ENCODE measurements at regions not wholly inside any gene's neighbourhood (a gene's known extent, or its start where the extent isn't known, plus 50 kb on each side); places are given as distances from the start of the nearest gene placed in this dataset.
"Not testable (repeated sequence)": the region's sequence is repeated elsewhere in the genome, so short reads cannot be mapped to it uniquely, and the experiment has no call there.

DNA sequence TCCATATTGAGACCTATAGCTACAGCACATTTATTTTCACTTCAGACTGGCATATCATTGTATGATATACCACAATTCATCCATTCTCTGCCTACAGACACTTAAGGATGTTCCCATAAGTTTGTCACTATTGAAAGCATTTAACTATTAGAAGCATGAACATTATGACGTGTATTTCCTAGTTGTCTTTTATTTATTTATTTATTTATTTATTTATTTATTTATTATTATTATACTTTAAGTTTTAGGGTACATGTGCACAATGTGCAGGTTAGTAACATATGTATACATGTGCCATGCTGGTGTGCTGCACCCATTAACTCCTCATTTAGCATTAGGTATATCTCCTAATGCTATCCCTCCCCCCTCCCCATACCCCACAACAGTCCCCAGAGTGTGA is 448.0 kb downstream of the TMEM232 start:
- DNase-seq (ENCODE audit: low read depth in 2 of 2, low spot score in 1 of 2), result not testable (repeated sequence)

DNA sequence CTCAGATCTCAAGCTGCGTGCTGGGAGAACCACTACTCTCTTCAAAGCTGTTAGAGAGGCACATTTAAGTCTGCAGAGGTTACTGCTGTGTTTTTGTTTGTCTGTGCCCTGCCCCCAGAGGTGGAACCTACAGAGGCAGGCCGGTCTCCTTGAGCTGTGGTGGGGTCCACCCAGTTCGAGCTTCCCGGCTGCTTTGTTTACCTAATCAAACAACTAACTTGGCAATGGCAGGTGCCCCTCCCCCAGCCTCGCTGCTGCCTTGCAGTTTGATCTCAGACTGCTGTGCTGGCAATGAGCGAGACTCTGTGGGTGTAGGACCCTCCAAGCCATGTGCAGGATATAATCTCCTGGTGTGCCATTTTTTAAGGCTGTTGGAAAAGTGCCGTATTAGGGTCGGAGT is 442.4 kb downstream of the TMEM232 start:
- DNase-seq (ENCODE audit: low read depth in 2 of 2, low spot score in 1 of 2), result not testable (repeated sequence)

DNA sequence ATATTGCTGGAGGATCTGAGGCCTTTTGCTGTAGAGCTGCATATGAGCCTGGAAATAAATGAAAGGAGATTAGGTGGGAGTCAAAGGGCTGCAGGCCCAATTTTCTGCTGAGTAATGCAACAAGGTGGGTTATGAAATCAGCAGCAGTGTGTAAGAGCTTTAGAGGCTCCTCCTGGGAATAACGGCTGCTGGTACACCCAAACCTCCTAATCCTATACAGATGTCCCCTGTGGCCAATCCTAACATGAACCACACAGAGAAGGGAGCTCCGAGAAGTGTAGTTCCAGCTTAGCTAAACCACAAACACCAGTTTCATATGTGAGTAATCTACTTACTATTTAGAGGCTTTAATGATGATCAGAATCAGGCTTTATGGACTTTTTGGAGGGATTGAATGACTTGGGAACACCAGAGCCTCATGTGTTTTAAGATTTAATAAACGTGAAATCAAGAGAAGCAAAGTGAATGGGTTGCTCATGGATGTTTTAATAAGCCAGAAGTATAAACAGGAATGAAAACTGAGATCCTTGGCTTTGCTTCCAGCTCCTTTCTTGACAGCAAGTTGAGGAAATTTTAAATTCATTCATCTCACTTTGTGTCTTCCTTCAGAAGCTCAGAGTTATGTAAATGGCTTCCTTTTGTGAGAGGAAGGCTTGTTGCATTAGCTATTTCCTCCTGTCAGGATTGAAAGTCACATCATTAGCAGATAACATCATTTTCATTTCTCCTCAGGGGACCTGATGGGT is 437.5 kb downstream of the TMEM232 start:
- no peak for DNase-seq (ENCODE audit: low read depth in 2 of 2, low spot score in 1 of 2)

DNA sequence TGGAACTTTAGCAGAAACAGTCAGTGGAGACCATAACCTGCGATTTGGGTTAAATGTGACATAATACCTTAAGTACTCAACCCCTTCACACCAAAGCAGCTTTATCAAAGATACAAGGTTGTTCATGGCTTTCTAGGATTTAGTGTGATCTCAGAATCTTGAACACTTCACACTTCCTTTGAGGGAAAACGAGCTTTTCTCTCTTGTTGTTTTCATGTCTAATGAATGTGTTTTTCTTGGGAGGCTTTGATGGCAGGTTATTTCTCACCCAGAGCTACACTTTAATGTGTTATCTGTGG is 437.0 kb downstream of the TMEM232 start:
- DNase-seq (ENCODE audit: low read depth in 2 of 2, low spot score in 1 of 2), result no peak

DNA sequence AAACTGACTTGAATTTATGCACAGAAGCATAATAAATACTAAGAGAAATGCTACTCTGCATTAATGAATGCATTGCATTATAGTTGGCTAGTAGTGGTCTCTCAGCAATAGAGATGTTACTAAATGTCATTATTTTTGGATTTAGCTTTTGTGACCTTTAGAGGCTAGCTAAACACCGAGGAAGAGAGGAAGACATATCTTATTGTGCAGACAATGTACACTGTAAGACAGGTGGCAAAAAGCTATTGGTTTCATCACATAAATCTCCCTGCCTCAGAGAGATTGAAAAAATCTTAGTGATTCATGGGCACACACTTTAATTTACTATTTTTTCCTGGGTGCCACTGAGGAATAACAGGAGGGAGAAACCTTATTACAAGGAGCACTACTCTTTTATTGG is 435.9 kb downstream of the TMEM232 start:
- no peak for DNase-seq (ENCODE audit: low read depth in 2 of 2, low spot score in 1 of 2)

DNA sequence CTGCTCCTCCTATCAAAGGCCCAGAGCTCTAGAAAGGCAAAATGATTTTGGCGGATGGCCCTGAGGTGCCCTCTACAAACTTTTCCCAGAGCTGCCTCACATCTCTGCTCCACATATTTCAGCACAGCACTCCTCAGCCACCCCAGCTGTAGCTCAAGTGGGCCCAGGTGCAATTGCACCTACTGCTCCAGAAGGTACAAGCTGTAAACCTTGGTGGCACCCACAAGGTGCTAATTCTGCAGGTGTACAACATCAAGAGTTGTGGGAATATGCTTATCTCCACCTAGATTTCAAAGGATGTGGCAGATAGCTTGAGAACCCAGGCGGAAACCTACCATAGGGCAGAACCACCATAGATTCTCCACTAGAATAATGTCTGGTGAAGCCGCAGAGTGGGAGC is 432.2 kb downstream of the TMEM232 start:
- DNase-seq (ENCODE audit: low read depth in 2 of 2, low spot score in 1 of 2), result no peak

DNA sequence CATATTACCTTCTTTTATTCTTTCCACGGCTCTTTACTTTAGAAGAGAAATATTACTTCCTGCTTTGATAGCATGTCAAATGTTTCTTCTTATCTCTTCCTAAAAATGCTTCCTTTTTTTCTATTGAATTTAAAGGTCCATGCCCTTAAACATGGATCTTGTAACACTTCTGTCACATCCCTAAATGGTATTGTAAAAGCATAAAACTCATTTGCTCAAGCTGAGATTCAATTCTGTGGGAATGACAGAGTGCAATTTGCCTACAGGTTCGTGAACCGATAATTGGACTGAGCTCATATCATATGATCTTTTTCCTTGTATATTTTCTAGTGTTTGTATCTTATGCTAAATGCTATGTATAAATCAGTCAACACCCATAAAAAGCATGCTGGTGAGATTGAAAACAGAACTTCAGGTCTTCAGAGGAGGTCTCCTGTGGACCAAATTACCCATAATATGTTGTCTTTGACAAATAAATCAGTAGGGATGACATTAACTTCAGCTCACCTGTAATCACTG is 429.3 kb downstream of the TMEM232 start:
- DNase-seq (ENCODE audit: low read depth in 2 of 2, low spot score in 1 of 2), result no peak

DNA sequence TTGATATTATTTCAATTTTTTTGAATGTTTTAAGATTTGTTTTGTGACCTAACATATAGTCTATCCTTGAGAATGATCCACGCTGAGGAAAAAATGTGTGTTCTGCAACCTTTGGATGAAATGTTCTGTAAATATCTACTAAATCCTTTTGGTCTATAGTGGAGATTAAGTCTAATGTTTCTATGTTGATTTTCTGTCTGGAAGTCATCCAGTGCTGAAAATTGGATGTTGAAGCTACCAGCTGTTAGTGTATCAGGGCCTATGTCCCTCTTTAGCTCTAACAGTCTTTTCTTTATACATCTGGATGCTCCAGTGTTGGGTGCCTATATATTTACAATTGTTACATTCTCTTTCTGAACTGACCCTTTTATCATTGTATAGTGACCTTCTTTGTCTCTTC is 422.3 kb downstream of the TMEM232 start:
- DNase-seq (ENCODE audit: low read depth in 2 of 2, low spot score in 1 of 2), result no peak

DNA sequence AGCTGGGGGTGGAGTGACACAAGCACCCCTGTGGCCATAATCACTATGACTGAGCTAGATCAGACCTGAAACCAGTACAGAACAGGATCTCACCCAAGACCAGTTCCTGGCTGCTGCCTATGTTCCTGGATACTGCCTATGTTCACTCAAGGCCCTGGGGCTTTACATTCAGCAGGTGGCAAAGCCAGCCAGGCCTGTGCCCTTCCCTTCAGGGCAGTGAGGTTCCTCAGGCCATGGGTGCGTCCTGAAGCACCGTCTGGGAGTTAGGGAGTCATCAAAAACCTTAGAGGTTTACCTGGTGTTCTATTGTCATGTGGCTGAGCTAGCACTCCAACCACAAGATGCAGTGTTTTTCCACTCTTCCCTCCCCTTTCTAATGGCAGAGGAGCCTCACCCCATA is 419.8 kb downstream of the TMEM232 start:
- no peak for DNase-seq (ENCODE audit: low read depth in 2 of 2, low spot score in 1 of 2)

DNA sequence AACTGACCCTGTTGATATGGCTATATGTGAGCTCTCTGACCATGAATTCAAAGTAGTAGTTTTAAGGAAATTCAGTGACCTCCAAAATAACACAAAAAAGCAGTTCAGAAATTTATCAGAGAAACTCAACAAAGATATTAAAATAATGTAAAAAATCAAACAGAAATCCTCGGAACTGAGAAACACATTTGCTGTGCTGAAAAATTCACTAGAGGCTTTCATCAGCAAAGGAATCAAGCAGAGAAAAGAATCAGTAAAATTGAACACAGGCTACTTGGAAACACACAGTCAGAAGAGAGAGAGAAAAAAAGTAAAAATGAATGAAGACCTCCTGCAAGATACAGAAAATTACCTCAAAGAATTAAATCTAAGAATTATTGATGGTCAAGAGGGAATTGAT is 417.2 kb downstream of the TMEM232 start:
- no peak for DNase-seq (ENCODE audit: low read depth in 2 of 2, low spot score in 1 of 2)

DNA sequence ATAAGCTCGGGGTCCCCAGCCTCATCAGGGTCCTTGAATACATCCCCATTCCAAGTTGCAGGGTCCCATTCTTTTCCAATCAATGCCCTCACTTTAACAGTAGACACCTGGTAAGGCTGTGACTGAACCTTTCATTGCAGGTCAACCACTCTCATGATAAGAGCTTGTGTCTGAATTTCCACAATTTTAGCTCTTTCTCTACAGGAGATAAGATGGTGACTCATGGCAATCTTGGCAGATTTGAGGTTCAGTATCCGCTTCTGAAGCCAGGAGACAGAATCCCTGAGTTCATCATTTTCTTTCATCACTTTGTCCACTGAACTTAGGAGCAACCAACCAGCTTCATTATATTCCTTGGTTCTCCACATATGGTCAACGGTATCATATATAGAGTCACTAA is 409.9 kb downstream of the TMEM232 start:
- DNase-seq (ENCODE audit: low read depth in 2 of 2, low spot score in 1 of 2), result not testable (repeated sequence)

DNA sequence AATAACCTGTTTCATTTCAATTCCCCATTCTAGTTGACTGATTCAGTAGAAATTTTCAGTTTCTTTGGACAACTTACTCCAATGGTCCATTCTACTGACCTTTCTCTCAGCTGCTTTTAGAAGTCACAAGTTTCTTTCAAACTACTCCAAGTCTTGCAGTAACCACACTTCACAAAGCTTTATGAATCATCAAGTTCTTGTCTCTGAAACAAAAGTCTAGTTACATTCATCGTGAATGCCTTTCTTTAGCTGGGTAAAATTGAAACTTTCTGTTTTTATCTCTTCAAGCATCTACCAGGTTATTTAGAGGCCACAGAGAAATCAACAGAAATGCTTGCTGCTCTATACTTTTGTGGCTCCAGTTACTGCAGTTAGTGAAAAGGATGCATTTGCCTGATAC is 405.4 kb downstream of the TMEM232 start:
- no peak for DNase-seq (ENCODE audit: low read depth in 2 of 2, low spot score in 1 of 2)

DNA sequence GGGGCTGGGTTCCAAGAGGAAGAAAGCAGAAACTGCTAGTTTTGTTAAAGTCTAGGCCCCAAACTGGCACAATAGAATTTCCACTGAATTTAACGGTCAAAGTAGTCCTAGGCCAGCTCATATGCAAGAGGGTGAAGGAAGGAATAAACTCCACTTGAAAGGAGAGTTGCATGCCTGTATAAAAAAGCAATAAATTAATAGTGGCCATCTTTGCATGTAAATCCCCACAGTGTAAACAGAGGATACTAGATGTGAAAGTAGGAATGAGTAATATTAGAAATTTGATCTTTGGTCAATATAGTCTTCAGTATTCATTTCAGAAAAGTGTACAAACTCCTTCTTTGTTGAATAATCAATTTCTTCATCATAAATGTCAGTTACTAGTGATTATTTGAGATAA is 403.1 kb downstream of the TMEM232 start:
- no peak for DNase-seq (ENCODE audit: low read depth in 2 of 2, low spot score in 1 of 2)

DNA sequence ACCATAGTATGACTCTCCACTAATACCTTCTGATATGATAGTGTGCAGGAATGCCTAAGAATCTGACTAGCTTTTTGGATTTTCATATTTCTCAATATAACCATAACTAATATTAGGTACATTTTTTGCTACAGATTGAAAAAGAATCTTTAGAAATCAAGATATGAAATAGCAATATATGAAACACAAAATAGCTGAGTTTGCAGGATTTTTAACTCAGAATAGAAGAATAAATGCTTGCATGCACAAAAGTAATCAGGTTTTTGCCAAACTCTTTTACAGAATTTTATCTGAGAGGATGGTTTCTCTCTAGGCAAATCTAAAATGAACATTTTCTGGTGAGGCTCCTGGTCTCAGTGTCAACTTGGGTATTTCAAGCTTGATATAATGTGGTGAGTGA is 402.6 kb downstream of the TMEM232 start:
- DNase-seq (ENCODE audit: low read depth in 2 of 2, low spot score in 1 of 2), result no peak

DNA sequence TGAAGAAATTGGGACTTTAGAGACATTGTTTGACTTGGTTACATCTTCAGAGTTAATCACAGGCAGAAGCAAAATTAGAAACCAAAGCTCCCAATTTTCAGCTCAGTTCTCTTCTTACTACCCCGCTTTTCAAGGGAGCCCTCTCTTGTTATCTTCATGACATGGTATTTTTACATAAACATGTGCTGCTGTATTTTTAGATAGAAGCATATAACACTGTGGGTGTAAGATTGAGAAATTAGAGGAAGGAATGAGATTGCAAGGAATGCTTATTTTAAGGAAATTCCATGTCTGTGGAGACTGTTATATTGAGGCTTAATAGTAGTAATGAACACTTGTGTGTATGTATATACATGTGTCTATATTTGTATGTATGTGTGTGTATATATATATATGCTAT is 401.6 kb downstream of the TMEM232 start:
- DNase-seq (ENCODE audit: low read depth in 2 of 2, low spot score in 1 of 2), result no peak

DNA sequence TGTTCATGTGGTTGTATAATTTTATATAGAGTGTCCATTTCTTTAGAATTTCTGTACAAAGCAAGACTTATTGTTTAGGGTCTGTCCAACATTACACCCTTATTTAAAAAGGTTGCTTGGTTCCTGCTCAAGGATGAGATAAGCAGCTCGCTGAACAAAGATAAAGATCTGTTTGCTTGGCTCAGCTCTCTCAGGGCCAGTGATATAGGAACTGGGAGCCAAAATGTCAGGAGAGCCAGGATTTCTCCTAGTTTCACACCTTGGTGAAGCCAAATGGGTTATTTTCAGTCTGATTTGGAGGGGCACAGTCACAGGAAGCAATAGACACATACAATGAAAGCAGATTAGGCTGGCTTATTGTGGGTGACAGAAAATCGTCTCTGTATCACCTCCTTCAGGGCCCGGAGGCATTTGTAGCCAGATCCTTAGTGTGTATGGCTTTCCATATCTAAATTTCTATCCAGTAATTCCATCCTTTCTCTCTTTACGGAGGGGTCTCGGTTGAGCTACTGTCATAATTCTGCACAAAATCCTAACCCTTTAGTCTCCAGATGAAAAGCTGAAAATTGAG is 396.4 kb downstream of the TMEM232 start:
- no peak for DNase-seq (ENCODE audit: low read depth in 2 of 2, low spot score in 1 of 2)

DNA sequence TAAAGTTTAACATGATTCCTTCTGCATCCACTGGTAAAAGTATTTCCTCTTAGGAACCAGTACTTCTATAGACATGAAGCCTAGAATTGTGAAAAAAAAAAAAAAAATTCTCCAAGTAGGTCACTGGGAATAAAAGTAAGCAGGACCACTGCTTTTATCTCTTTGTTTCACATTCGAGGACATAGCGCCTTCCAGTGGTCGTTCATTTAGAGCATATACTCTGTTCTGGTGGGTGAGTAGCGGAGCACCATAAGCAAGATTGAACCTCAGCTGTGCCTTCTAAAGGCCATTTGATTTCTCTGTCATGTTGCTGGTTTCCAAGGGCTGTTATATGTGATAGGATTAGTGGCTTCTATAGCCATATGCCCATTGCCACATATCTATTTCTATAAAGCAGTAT is 393.1 kb downstream of the TMEM232 start:
- DNase-seq (ENCODE audit: low read depth in 2 of 2, low spot score in 1 of 2), result no peak

DNA sequence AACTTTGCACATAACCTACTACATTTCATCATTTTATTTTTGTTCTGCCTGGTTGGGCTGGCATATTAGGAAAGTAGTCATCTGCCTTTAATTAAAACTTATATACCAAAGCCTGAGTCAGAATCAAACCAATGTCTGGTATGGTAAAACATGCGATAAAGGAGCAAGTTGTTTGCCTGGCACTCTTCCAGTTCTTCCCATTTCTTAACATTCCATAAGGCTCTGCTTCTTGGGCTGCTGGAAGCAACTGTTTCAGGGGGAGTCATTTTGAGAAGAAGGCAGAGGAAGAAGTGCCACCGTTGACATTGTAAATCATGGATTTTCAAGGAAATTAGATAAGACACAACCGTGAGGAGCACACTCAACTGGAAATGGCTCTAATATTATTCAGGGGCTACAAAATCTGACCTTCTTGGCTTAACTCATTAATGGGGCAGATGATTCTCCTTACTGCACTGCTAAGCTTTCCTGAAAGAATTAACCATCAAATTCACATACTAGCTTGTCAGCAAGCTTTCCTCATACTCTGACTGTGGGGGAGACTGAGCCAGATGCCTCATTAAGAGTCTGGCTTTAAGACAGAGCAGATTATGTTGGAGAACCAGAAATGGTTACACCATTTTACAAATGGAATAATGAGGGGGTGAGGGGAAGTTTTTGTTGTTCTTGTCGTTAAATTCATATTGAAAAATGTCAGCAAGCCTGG is 391.0 kb downstream of the TMEM232 start:
- no peak for DNase-seq (ENCODE audit: low read depth in 2 of 2, low spot score in 1 of 2)

DNA sequence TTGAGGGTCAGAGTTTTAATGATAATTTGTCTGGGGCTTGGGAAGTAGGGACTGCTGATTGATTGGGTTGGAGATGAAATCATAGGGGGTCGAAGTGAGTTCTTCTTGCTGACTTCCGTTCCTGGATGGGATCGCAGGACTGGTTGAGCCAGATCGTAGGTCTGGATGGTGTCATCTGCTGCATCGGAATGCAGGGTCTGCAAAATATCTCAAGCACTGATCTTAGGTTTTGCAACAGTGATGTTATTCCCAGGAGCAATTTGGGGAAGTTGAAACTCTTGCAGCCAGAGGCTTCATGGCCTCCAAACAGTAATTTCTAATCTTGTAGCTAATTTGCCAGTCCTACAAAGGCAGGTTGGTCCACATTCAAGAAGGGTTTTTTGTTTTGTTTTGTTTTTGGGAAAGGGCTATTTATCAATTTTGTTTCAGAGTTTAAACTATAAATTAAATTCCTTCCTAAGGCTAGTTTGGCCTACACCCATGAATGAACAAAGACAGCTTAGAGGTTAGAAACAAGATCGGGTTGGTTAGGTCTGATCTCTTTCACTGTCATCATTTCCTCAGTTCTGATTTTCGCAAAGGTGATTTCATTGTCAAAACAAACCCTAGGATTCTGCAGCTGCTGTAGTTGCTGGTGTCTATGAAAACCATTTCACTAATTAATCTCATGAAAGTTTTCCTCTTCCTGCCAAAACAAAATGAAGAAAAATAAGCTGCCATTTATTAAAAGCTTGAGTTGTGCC is 388.0 kb downstream of the TMEM232 start:
- DNase-seq (ENCODE audit: low read depth in 2 of 2, low spot score in 1 of 2), result no peak

DNA sequence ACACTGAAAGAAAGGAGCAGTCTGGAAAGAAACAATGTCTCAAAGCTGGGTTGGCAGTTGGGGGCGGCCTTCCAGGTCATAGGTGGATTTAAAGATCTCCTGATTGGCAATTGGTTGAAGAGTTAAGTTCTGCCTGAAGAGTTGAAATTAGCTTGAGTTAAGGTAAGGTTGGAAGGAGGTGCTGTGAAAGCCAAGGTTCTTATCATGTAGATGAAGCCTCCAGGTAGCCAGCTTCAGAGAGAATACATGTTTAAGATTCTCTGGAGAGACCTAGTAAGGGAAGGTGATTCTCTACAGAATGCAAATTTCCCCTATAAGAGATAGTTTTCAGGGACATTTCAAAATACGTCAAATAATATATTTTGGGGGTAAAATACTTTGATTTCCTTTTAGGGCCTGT is 387.1 kb downstream of the TMEM232 start:
- no peak for DNase-seq (ENCODE audit: low read depth in 2 of 2, low spot score in 1 of 2)

DNA sequence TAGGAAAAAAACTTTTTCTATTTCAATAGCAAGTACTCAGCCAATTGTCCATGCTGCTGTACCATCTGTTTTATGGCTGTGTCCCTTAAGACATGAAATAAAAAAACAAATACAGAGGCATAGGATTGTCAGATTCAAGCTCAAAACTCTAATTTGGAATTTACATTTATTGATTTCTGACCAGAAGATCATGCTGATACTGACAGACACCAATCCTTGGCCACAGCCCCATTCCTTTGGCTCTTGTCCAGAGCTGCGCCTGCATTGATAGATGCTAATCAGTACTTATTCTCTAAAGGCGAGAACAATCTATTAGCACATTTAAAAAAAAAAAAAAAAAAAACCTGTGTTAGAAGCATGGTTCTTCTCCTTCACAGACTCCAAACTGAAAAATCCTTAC is 384.6 kb downstream of the TMEM232 start:
- DNase-seq (ENCODE audit: low read depth in 2 of 2, low spot score in 1 of 2), result no peak

DNA sequence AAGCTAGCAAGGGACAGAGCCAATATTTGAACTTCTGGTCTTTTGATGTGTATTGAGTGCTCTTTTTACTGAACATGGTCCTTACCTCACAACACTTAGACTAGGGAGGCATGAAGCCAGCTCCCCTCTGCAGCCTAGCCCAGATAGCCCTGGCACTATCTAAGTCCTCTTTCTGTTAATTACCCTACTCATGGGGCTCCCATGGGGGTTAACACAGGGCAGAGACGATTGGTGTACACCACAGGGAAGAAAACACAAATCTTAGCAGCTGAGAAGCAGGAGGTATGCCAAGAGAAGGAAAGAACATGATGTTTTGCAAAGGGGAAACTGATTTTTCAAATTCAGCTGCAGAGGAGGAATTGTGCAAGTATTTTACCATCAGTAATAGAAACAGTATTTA is 383.8 kb downstream of the TMEM232 start:
- no peak for DNase-seq (ENCODE audit: low read depth in 2 of 2, low spot score in 1 of 2)
